GM19455 (cell line): ENCODE measurements at regions not wholly inside any gene's neighbourhood (a gene's known extent, or its start where the extent isn't known, plus 50 kb on each side); places are given as distances from the start of the nearest gene placed in this dataset.

Experiments
- ATAC-seq: cut with Tn5 transposase; IDR thresholded peaks from one replicate; pipeline ENCODE4 v1.9.1; 2021; ENCODE audit not compliant: unreplicated experiment

DNA sequence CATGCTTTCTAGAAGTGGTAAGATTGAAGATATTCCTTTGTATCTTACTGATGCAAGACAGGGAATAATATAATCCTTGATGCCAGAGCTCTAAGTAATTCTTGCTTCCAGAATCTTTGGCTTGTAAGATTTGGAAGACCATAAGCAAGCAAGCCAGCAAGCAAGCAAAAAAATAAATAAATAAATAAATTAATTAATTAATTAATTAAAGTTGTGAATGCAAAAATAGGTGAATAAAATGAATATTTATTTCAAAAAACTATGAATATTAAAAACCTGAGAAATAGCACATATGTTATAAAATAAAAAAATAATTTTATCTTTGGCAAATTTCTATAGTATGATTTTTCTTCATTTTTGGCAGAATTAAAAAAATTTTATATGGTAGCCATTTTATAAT lies 750.2 kb upstream of the ARRDC4 start:
- no peak for ATAC-seq

DNA sequence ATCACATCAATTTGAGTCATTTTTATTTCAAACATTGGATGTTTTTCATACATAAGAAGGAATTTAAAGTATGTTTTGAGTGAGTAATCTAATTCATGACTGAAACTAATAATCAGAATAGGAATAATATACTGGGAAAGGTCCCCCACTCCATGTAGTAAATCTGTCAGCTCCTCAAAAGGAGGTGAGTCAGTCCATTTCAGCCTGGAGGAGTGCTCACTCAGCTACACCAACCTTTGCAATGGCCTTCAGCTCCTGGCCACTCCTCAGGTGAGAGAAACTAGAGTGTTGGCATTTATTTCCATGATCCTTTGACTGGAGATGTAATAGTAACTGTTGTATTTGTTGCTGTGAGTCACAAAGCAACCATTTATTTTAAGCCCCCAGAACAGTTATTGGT lies 744.9 kb upstream of the ARRDC4 start:
- no peak for ATAC-seq

GRCh38 chr15:97224191-97224641 lies 736.3 kb upstream of the ARRDC4 start:
- ATAC-seq, result no peak

- no peak for ATAC-seq
Measured at GRCh38 chr15:97234851-97235610, 725.5 kb upstream of the ARRDC4 start.

DNA sequence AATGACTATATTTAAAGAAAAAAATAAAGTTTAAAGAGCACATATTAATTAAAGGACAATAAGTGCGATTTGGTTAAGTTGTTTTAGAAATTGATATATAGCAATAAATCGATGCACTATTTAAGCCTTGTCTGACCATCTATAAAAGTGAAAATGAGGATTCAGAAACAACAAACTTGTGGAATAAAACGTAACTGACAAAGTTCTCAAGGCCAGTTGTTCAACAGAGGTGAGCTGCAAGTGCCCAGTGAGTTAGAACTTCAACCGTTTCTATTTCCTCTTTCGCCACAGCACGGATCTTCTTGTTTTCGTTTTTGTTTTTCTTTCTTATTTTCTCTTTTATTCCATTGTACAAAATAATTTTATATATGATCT lies 724.9 kb upstream of the ARRDC4 start:
- ATAC-seq, result no peak

DNA sequence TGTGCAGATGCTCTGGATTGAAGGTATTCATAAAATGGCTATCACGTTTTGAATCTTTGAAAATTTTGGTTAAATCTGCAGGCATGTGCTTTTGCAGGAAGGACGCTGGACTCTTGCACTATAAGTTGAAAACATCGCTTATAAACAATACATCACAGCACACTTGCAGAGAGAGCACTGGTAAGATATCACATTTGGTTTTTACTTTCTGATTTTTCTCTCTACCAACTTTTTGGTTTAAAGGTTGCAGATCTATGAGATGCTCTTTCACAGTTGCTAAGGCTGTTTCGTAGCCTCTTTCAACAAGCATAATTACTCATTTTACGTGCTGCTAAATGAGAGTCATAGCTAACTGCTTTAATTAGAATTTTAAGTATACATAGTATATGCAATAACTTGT lies 724.4 kb upstream of the ARRDC4 start:
- no peak for ATAC-seq

DNA sequence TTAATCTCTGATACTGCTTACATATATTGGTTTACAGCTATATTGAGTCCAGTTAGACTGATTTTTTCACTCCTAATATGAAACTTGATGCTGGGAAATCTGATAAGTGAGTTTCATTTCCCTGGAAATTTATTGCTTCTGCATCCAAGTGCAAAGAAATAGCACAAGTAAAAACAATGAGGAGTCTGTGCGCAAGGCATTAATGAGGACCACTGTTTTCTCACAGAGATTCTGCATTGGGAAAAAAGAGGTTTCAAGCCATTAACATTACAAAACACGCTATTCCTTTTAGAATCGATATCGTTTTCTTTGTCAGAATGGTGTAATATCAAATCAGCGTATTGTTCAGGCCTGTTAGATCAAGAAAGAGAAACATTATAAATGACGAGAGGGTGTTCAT lies 723.3 kb upstream of the ARRDC4 start:
- no peak for ATAC-seq

DNA sequence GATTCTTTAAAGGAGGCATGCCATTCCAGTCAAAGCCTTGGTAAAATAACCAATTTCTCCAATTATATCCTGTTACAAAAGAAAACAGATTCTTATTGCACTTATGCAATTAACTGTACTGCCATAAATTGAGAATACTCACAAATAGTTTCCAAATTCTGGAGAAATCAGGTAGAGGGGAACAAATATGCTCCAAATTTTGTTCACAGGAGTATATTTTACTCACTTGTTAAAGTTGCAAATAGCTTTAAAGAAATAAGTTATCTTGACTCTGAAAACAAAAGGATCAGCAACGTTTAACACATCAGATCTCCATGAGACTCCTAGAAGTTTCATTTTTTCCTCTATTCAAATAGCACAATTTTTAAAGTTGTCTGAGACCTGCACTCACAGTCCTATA lies 712.1 kb upstream of the ARRDC4 start:
- ATAC-seq, result no peak

GRCh38 chr15:97259943-97260342 lies 700.6 kb upstream of the ARRDC4 start:
- ATAC-seq, result no peak

GRCh38 chr15:97301166-97301565 lies 659.3 kb upstream of the ARRDC4 start:
- no peak for ATAC-seq

DNA sequence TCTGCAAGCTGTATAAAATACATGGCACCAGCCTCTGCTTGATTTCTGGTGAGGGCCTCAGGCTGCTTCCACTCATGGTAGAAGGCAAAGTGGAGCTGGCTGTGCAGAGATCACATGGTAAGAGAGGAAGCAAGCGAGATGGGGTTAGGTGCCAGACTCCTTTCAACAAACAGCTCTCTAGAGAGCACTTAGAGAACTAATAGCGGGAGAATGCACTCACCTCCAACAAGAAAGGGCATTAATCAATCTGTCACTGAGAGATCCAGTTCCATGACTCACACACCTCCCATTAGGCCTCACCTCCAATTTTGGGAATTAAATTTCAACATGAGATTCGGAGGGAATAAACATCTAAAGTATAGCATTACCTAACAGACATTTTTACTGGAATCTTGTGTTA lies 644.1 kb upstream of the ARRDC4 start:
- ATAC-seq, result no peak

DNA sequence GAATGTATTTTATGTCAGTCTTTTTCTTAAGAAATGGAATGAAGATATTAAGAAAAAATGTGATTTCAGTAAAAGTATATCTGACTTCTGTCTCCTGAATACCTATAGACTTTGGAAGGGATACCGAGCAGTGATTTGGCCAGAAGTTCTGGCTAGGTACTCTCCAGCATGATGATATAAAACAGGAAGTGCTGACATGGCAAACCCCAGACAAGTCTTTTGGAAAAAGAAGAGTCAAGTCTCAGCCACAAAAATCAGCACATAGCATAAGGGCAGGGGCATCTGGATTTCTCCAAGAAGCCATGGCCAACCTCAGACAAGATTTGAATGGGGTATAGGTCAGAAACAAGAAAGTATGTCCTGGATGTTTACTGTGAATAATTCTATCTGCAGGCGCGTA lies 643.3 kb upstream of the ARRDC4 start:
- no peak for ATAC-seq

DNA sequence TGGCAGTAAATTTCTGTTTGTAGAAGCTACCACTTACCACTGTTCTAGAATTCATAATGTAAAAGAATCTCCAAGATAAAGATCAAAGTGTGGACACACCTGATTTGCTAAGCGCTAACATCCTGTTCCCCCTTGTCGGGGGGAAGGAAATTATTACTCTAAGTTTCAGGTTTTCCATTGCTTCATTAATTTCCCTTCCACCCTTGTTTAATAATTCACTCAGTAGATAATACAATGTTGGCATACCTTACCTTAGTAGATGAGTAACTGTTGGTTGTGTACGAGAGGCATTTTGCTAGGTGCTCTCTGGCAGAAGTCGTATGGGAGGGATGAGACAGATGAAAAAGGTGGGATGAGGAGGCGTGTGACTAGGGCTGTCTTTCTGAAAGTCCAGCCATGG lies 641.2 kb upstream of the ARRDC4 start:
- ATAC-seq, result no peak

DNA sequence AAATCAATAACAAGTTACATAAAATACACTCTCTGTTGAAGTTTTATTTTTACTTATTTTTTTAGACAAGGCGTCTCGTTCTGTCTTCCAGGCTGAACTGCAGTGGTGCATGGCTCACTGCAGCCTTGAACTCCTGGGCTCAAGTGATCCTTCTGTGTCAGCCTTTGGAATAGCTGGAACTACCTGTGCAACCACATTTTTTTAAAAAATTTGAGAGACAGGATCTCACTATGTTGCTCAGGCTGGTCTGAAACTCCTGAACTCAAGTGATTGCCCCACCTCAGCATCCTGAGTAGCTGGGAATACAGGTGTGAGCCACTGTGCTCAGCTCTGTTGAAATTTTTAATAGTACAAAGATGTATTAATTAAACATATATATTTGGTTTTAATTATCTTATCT lies 614.3 kb upstream of the ARRDC4 start:
- no peak for ATAC-seq

- no peak for ATAC-seq
Measured at GRCh38 chr15:97350813-97351212, 609.7 kb upstream of the ARRDC4 start.

- ATAC-seq, result no peak
Measured at GRCh38 chr15:97383516-97383915, 577.0 kb upstream of the ARRDC4 start.

DNA sequence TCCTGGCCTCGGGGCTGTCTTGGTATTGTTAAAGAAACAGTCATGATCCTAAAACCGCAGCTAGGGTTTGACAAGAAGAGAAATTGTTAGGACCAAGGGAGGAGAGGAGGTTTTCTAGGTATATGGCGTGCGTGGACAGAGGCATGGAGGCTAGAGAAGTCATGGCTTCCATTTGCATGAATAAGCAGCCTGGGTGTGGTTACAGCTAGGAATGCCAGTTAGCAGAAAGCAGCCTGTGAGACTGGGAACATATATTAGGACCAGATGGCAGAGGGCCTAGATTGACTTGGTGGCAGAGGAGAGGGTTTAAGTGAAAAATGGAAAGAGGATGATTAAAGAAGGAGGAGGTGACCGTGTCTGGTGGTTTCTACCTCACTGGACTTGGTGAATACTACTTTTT lies 573.6 kb upstream of the ARRDC4 start:
- no peak for ATAC-seq

GRCh38 chr15:97401195-97401594 lies 559.3 kb upstream of the ARRDC4 start:
- ATAC-seq, result no peak

GRCh38 chr15:97401970-97402369 lies 558.5 kb upstream of the ARRDC4 start:
- ATAC-seq, result no peak

DNA sequence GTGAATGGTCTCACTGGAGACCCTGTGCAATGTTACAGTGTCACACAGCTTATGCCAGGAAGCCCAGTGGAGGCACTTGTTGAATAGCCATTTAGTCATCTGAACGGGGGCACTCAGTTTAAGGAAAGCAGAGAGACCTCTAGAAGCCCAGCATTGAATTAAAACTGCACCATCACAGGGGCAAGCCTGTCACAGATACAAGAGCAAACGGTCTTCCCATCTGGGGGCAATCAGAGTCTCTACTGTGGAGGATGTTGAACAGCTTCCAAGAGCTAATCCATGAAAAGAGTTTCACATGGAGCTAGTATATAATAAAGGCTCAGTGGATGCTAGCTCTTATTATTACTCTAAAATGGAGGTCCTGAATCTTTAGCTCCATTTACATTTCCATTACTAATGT lies 553.7 kb upstream of the ARRDC4 start:
- ATAC-seq, result no peak

DNA sequence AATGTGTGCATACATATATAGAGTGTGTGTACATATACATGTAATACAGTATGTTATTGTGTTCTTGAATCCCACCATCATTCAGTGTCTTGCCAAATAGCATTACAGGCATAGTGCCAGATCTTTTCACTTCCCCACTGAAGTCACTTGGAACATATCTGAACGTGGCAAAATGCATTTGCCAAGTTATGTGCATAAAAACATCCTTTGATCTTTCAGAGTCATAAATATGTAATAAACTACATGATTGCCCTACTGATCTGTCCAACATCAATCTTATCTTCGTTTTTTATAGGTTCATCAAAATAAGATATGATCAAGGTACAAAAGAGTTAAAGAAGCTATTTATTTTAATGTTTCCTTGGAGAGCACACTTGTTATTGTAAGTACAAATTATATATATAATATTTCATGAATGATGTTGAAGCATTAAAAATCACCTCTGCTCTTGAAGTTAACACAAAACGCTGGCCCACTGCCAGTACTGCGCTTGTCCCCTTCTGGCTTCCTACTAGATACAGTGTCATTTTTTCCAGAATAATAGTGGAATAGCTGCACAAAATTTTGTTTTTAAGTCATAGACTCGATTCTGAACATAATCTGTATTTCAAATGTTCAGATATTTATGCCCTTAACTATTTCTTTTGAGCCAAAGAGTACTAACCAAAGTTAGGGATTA lies 549.5 kb upstream of the ARRDC4 start:
- no peak for ATAC-seq

DNA sequence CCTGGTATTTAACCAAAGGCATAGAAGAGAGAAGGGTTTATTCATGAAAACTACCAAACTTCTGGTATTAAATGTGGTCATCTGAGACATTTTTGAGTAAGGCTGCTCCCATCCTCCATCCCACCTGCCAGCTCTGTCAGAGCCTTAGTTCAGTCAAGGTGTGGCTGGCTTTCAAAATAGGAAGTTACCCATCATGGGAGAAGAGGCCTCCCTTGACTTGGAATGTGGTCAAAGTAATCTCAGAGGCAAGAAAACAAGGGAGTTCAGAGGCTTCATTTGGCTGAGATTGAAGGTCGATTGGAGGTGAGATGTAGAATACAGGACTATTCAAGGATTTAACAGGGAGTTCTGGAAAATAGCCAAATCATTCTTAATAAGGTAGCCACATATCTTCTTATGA lies 540.4 kb upstream of the ARRDC4 start:
- no peak for ATAC-seq

DNA sequence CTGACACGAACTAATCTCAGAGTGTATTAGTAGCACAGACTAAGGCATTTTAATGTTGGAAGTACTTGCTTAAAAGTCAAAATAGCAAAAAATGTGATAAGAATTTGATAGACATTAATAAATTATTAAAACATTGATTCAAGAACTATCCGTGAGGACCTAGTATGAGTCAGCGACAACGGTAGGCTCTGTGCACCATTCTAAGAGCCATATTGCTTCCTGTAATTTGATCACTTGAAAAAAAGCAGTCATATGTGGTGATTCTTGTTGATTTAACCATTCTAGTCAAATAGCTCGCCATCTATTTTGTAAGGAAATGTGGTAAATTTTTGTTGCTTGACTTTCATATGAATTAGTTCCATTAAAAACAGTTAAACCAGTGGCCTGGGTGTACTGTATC lies 534.9 kb upstream of the ARRDC4 start:
- no peak for ATAC-seq
